GM12878 (cell line): ENCODE measurements at regions not wholly inside any gene's neighbourhood (a gene's known extent, or its start where the extent isn't known, plus 50 kb on each side); places are given as distances from the start of the nearest gene placed in this dataset.

Experiments
- BCLAF1 ChIP-seq: fragments of 450-650 bp; IDR thresholded peaks from 2 replicates; pipeline ENCODE4 v1.6.1; 2017; ENCODE audit warnings: antibody characterized with exemption, mild to moderate bottlenecking, moderate library complexity
- HDAC2 ChIP-seq: fragments of 200-600 bp; sonication (generic); IDR thresholded peaks from 2 replicates; pipeline ENCODE4 v1.6.1; 2017
- JUNB ChIP-seq: IDR thresholded peaks from 2 replicates; pipeline ENCODE4 v1.6.1; 2016; ENCODE audit warnings: antibody characterized with exemption, mild to moderate bottlenecking
- SMAD5 ChIP-seq: IDR thresholded peaks from 2 replicates; pipeline ENCODE4 v1.6.1; 2016; ENCODE audit warnings: antibody characterized with exemption, low read depth

- no peak for TF ChIP-seq JUNB
- no peak for TF ChIP-seq HDAC2
- no peak for TF ChIP-seq SMAD5
- TF ChIP-seq BCLAF1, result no peak
Observed at GRCh38 chr15:49731187-49732099, 110.6 kb downstream of the DTWD1 start.
